GM23338 (cell line): ENCODE measurements at regions not wholly inside any gene's neighbourhood (a gene's known extent, or its start where the extent isn't known, plus 50 kb on each side); places are given as distances from the start of the nearest gene placed in this dataset.

Source experiments
- CTCF ChIP-seq, 2 experiments: fragments of 200-600 bp in 1 of 2; sonication (generic) in 1 of 2; conservative IDR thresholded peaks; 2 replicates each; pipeline versions ENCODE4 v1.5.1 to v1.6.1; 2016 to 2017; ENCODE audit warnings: antibody characterized with exemption in 2 of 2, low read depth in 2 of 2, mild to moderate bottlenecking in 2 of 2, moderate library complexity in 1 of 2
- JUNB ChIP-seq: IDR thresholded peaks from one replicate; pipeline ENCODE4 v1.6.1; 2016; ENCODE audit warnings: antibody characterized with exemption; ENCODE audit not compliant: unreplicated experiment
- POLR2AphosphoS5 ChIP-seq: IDR thresholded peaks from 2 replicates; pipeline ENCODE4 v1.6.1; 2016; ENCODE audit warnings: antibody characterized with exemption, low read depth

DNA sequence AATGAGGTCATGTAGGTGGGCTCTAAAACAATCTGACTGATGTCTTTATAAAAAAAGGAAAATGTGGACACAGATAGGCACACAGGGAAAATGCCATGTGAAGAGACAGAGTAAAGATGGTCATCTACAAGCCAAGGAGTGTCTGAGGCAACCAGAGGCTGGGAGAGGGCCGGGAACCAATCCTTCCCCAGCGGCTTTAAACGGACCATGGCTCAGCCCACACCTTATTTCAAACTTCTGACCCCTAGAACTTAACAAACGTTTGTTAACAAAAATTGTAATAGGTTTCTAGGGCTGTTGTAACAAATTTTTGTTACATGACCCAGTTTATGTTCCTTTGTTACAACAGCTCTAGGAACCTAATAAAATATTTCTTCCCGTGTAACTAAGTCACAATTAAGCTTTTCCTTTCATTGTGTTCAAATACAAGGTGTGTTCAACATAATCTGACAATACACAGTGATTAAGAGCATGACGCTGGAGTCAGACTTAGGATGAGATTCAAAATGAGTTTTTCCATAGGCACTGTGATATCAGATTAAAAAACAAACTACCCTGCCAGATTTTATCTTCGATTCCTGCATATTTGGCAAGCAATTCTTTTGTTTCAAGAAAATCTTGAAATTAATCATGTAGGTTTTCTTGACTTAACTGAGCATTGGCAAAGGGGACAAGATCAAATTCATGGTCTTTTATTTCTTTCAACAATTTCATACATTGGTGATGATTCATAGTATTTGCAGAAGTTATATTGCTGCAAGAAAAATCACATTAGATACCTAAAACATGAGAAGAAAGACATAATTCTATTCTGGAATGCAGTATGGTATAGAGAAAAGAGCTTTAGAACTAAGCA, 169.5 kb upstream of the RIPOR2 start:
- no peak for TF ChIP-seq CTCF (conservative IDR thresholded peaks at IDR 0.05; ENCODE audit: low read depth in 2 of 2)
- TF ChIP-seq POLR2AphosphoS5 = no peak
- no peak for TF ChIP-seq JUNB
